Hepatocyte (in vitro differentiated cells): ENCODE measurements at regions not wholly inside any gene's neighbourhood (a gene's known extent, or its start where the extent isn't known, plus 50 kb on each side); places are given as distances from the start of the nearest gene placed in this dataset.

Experiments used
- DNase-seq: peaks from one replicate; pipeline ENCODE4 v3.0.0-alpha.2; 2016; ENCODE audit warnings: low spot score
- H2AFZ ChIP-seq: fragments of 200-600 bp; sonication (generic); 2 replicates; pipeline ENCODE4 v1.6.0; 2016; ENCODE audit warnings: antibody characterized with exemption, mild to moderate bottlenecking
- H3K27ac ChIP-seq: fragments of 200-600 bp; sonication (generic); 2 replicates; pipeline ENCODE4 v1.5.1; 2016; ENCODE audit warnings: mild to moderate bottlenecking
- H3K27me3 ChIP-seq: fragments of 200-600 bp; sonication (generic); 2 replicates; pipeline ENCODE4 v1.6.1; 2016
- H3K36me3 ChIP-seq: fragments of 200-600 bp; sonication (generic); replicated peaks from 2 replicates; pipeline ENCODE4 v1.5.1; 2016; ENCODE audit warnings: low read depth; ENCODE audit not compliant: insufficient read depth
- H3K4me1 ChIP-seq: fragments of 200-600 bp; sonication (generic); 2 replicates; pipeline ENCODE4 v1.5.1; 2016; ENCODE audit warnings: mild to moderate bottlenecking, moderate library complexity; ENCODE audit not compliant: insufficient read depth
- H3K4me2 ChIP-seq: fragments of 200-600 bp; sonication (generic); 2 replicates; pipeline ENCODE4 v1.6.0; 2016
- H3K4me3 ChIP-seq: fragments of 200-600 bp; sonication (generic); 2 replicates; pipeline ENCODE4 v1.5.1; 2016; ENCODE audit warnings: mild to moderate bottlenecking
- H3K79me2 ChIP-seq: fragments of 200-600 bp; sonication (generic); 2 replicates; pipeline ENCODE4 v1.6.0; 2017; ENCODE audit warnings: mild to moderate bottlenecking
- H3K9me2 ChIP-seq: fragments of 200-600 bp; sonication (generic); replicated peaks from 2 replicates; pipeline ENCODE4 v1.6.0; 2017; ENCODE audit warnings: mild to moderate bottlenecking; ENCODE audit not compliant: insufficient read depth
- H3K9me3 ChIP-seq: fragments of 200-600 bp; sonication (generic); 2 replicates; pipeline ENCODE4 v1.5.1; 2016; ENCODE audit warnings: low read depth, mild to moderate bottlenecking
- H4K20me1 ChIP-seq: fragments of 200-600 bp; sonication (generic); 2 replicates; pipeline ENCODE4 v1.6.0; 2016; ENCODE audit warnings: mild to moderate bottlenecking; ENCODE audit not compliant: insufficient read depth, poor library complexity, severe bottlenecking
- EZH2 ChIP-seq: fragments of 200-600 bp; sonication (generic); IDR thresholded peaks from 2 replicates; pipeline ENCODE4 v1.6.1; 2016; ENCODE audit warnings: antibody characterized with exemption, mild to moderate bottlenecking, borderline replicate concordance
- EZH2phosphoT487 ChIP-seq: fragments of 200-600 bp; sonication (generic); IDR thresholded peaks from one replicate; pipeline ENCODE4 v1.6.1; 2018; ENCODE audit warnings: antibody characterized with exemption, mild to moderate bottlenecking, low read depth, moderate library complexity; ENCODE audit not compliant: unreplicated experiment, severe bottlenecking
- WGBS: methylation state at CpG from one replicate; pipeline ENCODE4 v1.1.6; 2016; ENCODE audit warnings: low lambda C conversion rate; ENCODE audit errors: missing lambda C conversion rate; 5-methylcytosine and 5-hydroxymethylcytosine counted together
- TF ChIP-seq, protein P1 (sequence below): fragments of 200-600 bp; sonication (generic); IDR thresholded peaks from 2 replicates; pipeline ENCODE4 v1.5.1; 2016; ENCODE audit warnings: antibody characterized with exemption, mild to moderate bottlenecking; ENCODE audit not compliant: poor library complexity

DNA sequence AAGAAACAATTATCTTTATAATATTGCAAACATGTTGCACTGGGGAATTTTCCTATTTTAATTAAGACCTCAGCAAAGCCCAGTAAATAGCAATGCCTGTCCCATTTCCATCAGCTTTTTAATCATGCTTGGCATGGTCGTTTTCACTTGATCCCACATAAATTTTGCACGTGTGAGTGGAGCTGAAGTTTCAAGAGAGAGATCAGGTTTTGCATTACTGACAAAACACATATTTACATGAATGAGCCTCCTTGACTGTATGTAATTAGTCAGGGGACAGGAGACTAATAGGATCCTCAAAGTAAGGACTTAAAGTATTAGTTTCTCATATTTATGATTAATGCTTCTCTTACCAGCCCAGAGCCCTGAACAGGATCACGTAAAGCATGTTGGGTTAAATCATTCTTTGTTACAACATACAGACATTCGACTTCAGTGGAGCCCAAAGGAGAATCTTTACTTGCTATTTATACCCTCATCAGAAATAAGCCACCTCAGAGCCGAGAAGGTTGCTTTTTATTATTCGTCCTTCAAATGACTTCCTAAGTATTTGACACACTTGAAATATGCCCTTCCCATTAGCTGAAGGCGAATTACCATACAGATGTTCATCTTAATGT lies 711.3 kb downstream of the GALR1 start:
- Histone ChIP-seq H3K27me3 (no peaks in the 10 kb centered on the region), H3K9me3 (no peaks in the 10 kb centered on the region), H3K79me2 (no peaks in the 10 kb centered on the region), H2AFZ (no peak overlapping the region), H4K20me1 (no peaks in the 10 kb centered on the region), H3K36me3 (no peaks in the 10 kb centered on the region), H3K9me2 (no peaks in the 10 kb centered on the region), H3K4me3 (no peak overlapping the region), H3K4me2 (no peak overlapping the region), H3K27ac (no peak overlapping the region), H3K4me1 (no peaks in the 10 kb centered on the region)
- no peak for DNase-seq
- TF ChIP-seq EZH2phosphoT487 (no peak), EZH2 (no peak)
- TF ChIP-seq, protein P1, sequence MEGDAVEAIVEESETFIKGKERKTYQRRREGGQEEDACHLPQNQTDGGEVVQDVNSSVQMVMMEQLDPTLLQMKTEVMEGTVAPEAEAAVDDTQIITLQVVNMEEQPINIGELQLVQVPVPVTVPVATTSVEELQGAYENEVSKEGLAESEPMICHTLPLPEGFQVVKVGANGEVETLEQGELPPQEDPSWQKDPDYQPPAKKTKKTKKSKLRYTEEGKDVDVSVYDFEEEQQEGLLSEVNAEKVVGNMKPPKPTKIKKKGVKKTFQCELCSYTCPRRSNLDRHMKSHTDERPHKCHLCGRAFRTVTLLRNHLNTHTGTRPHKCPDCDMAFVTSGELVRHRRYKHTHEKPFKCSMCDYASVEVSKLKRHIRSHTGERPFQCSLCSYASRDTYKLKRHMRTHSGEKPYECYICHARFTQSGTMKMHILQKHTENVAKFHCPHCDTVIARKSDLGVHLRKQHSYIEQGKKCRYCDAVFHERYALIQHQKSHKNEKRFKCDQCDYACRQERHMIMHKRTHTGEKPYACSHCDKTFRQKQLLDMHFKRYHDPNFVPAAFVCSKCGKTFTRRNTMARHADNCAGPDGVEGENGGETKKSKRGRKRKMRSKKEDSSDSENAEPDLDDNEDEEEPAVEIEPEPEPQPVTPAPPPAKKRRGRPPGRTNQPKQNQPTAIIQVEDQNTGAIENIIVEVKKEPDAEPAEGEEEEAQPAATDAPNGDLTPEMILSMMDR, result no peak
- WGBS, result 77% methylated on average over 7 of the region's 7 CpGs

GRCh38 chr18:77967071-77967470 lies 717.4 kb downstream of the GALR1 start:
- H3K4me2 ChIP-seq, result no peak overlapping the region
- H3K9me3 ChIP-seq, result no peaks in the 10 kb centered on the region
- no peaks in the 10 kb centered on the region for H4K20me1 ChIP-seq
- no peaks in the 10 kb centered on the region for H3K27me3 ChIP-seq
- no peaks in the 10 kb centered on the region for H3K79me2 ChIP-seq
- no peak overlapping the region for H2AFZ ChIP-seq
- H3K4me3 ChIP-seq, result no peak overlapping the region
- H3K36me3 ChIP-seq, result no peaks in the 10 kb centered on the region
- DNase-seq, result no peak
- H3K4me1 ChIP-seq, result no peaks in the 10 kb centered on the region
- no peaks in the 10 kb centered on the region for H3K9me2 ChIP-seq
- 84% methylated on average over 5 of the region's 5 CpGs for WGBS
- no peak overlapping the region for H3K27ac ChIP-seq
- TF ChIP-seq, protein P1, result no peak

GRCh38 chr18:77967791-77968190 lies 718.1 kb downstream of the GALR1 start:
- 81% methylated on average over 3 of the region's 3 CpGs for WGBS

More at GRCh38 chr18:77967791-77968190, 718.1 kb downstream of the GALR1 start:
- Histone ChIP-seq H2AFZ (no peak overlapping the region), H3K27ac (no peak overlapping the region), H3K36me3 (no peaks in the 10 kb centered on the region), H3K4me2 (no peak overlapping the region), H3K79me2 (no peaks in the 10 kb centered on the region), H3K27me3 (no peaks in the 10 kb centered on the region), H3K9me2 (no peaks in the 10 kb centered on the region), H4K20me1 (no peaks in the 10 kb centered on the region), H3K9me3 (no peaks in the 10 kb centered on the region), H3K4me1 (no peaks in the 10 kb centered on the region), H3K4me3 (no peak overlapping the region)
- TF ChIP-seq, protein P1, result no peak
- no peak for TF ChIP-seq EZH2phosphoT487
- TF ChIP-seq EZH2, result no peak
- no peak for DNase-seq
